ENCODE measurements at regions not wholly inside any gene's neighbourhood (a gene's known extent, or its start where the extent isn't known, plus 50 kb on each side); places are given as distances from the start of the nearest gene placed in this dataset.

DNA sequence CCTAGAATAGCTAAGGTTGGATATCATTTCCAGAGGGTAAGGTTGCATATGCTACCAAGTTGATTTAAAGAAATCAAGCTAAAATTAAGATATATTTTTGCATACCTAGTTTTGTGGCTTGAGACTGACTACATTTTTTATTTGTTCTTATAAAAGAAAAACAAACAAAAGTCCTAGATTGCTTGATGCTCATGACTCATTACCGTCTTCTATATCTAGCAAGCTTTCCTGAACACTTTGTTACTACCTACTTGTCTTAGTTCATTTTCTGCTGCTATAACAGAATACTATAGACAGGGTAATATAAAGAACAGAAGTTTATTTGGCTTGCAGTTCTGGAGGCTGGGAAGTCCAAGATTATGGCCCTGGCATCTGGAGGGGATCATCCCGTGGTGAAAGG, 152.1 kb upstream of the THRB start:
- Histone ChIP-seq H3K4me2 (no peak overlapping the region), H3K4me3 (IDR thresholded peaks at IDR 0.05; ENCODE audit: insufficient read depth, low read depth, low read length) (no peak overlapping the region), H2AFZ (ENCODE audit: low read depth) (no peak overlapping the region), H3K36me3 (ENCODE audit: insufficient read depth) (no peaks in the 10 kb centered on the region), H3K4me1 (ENCODE audit: low read depth, poor library complexity, severe bottlenecking) (no peaks in the 10 kb centered on the region), H3K27ac (no peak overlapping the region), H4K20me1 (ENCODE audit: insufficient read depth) (no peaks in the 10 kb centered on the region), H3K79me2 (ENCODE audit: insufficient read depth, low read depth) (no peaks in the 10 kb centered on the region), H3K27me3 (ENCODE audit: insufficient read depth, low read depth) (no peaks in the 10 kb centered on the region), H3K9ac (no peak overlapping the region)
- TF ChIP-seq, protein P1, sequence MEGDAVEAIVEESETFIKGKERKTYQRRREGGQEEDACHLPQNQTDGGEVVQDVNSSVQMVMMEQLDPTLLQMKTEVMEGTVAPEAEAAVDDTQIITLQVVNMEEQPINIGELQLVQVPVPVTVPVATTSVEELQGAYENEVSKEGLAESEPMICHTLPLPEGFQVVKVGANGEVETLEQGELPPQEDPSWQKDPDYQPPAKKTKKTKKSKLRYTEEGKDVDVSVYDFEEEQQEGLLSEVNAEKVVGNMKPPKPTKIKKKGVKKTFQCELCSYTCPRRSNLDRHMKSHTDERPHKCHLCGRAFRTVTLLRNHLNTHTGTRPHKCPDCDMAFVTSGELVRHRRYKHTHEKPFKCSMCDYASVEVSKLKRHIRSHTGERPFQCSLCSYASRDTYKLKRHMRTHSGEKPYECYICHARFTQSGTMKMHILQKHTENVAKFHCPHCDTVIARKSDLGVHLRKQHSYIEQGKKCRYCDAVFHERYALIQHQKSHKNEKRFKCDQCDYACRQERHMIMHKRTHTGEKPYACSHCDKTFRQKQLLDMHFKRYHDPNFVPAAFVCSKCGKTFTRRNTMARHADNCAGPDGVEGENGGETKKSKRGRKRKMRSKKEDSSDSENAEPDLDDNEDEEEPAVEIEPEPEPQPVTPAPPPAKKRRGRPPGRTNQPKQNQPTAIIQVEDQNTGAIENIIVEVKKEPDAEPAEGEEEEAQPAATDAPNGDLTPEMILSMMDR (conservative IDR thresholded peaks at IDR 0.05; ENCODE audit: low read depth, low read length), result no peak

DNA sequence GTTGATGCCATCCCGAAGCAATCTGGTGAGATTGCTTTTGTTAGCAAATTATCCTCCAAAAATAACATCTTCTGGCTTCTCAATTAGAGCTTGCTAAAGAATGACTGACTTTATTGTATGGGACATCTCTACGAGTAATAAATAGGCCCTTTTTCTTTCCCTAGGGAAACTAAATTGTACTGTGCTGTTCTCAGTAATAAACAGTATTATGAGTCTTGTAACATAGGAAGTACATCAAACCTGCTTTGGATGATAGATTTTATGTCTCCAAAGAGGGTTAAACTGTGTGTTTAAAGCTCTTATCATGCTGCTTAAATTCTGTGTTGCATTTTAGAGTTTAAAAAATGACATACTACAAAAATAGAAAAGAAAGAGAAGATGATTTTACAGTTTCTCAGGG, 153.4 kb upstream of the THRB start:
- Histone ChIP-seq H3K79me2 (ENCODE audit: insufficient read depth, low read depth) (no peaks in the 10 kb centered on the region), H4K20me1 (ENCODE audit: insufficient read depth) (no peaks in the 10 kb centered on the region)

DNA sequence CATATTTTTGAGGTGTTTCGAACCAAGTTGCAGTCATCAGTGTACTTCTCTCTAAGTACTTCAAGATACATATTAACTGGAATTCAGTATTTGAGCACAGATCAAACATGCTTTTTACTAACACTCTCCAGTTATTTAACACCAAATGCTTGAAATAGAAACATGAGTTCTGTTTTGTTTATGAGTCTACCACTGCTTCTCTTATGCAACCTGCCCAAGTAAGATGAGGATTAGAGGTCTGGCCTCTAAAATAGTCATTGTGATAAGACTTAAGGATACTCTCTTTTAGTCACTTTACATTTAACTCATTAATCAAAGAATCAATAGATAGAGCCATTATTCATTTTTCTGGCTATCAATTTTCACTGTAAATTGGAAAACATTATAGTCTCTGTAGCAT, 156.2 kb upstream of the THRB start:
- no peaks in the 10 kb centered on the region for H3K4me1 ChIP-seq (ENCODE audit: low read depth, poor library complexity, severe bottlenecking)
- H3K4me2 ChIP-seq, result no peak overlapping the region
- no peaks in the 10 kb centered on the region for H4K20me1 ChIP-seq (ENCODE audit: insufficient read depth)
- no peak overlapping the region for H3K4me3 ChIP-seq (IDR thresholded peaks at IDR 0.05; ENCODE audit: insufficient read depth, low read depth, low read length)
- no peak overlapping the region for H3K9ac ChIP-seq
- TF ChIP-seq, protein P1 (conservative IDR thresholded peaks at IDR 0.05; ENCODE audit: low read depth, low read length), result no peak
- no peaks in the 10 kb centered on the region for H3K27me3 ChIP-seq (ENCODE audit: insufficient read depth, low read depth)
- H3K79me2 ChIP-seq (ENCODE audit: insufficient read depth, low read depth), result no peaks in the 10 kb centered on the region
- H3K27ac ChIP-seq, result no peak overlapping the region
- H2AFZ ChIP-seq (ENCODE audit: low read depth), result no peak overlapping the region
- no peaks in the 10 kb centered on the region for H3K36me3 ChIP-seq (ENCODE audit: insufficient read depth)

More for the DNA sequence above, 153.4 kb upstream of the THRB start:
- Histone ChIP-seq H2AFZ (ENCODE audit: low read depth) (no peak overlapping the region), H3K27me3 (ENCODE audit: insufficient read depth, low read depth) (no peaks in the 10 kb centered on the region), H3K9ac (no peak overlapping the region), H3K4me1 (ENCODE audit: low read depth, poor library complexity, severe bottlenecking) (no peaks in the 10 kb centered on the region), H3K36me3 (ENCODE audit: insufficient read depth) (no peaks in the 10 kb centered on the region), H3K4me3 (IDR thresholded peaks at IDR 0.05; ENCODE audit: insufficient read depth, low read depth, low read length) (no peak overlapping the region), H3K27ac (no peak overlapping the region), H3K4me2 (no peak overlapping the region)
- TF ChIP-seq, protein P1 (conservative IDR thresholded peaks at IDR 0.05; ENCODE audit: low read depth, low read length), result no peak

DNA sequence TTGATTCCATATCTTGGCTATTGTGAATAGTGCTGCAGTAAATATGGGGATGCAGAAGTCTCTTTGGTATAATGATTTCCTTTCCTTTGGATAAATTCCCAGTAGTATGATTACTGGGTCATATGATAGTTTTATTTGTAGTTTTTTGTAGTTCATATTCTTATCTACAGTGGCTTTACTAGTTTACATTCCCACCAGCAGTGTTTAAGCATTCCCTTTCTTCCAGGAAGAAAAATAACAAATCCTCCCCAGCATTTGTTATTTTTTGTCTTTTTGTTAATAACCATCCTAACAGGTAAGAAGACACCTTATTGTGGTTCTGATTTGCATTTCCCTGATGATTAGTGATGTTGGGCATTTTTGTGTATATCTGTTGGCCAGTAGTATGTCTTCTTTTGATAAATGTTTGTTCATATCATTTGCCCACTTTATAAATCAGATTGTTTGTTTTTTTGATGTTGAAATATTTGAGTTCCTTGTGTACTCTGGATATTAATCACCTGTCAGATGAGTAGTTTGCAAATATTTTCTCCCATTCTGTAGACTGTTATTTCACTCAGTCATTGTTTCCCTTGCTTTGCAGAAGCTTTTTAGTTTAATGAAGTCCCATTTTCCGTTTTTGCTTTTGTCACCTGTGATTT, 163.3 kb upstream of the THRB start:
- no peaks in the 10 kb centered on the region for H3K79me2 ChIP-seq (ENCODE audit: insufficient read depth, low read depth)
- H3K27ac ChIP-seq, result no peak overlapping the region
- TF ChIP-seq, protein P1 (conservative IDR thresholded peaks at IDR 0.05; ENCODE audit: low read depth, low read length), result no peak
- H3K9ac ChIP-seq, result no peak overlapping the region
- no peaks in the 10 kb centered on the region for H3K27me3 ChIP-seq (ENCODE audit: insufficient read depth, low read depth)
- H3K4me1 ChIP-seq (ENCODE audit: low read depth, poor library complexity, severe bottlenecking), result no peaks in the 10 kb centered on the region
- no peaks in the 10 kb centered on the region for H4K20me1 ChIP-seq (ENCODE audit: insufficient read depth)
- no peak overlapping the region for H3K4me2 ChIP-seq
- no peak overlapping the region for H3K4me3 ChIP-seq (IDR thresholded peaks at IDR 0.05; ENCODE audit: insufficient read depth, low read depth, low read length)
- H2AFZ ChIP-seq (ENCODE audit: low read depth), result no peak overlapping the region
- H3K36me3 ChIP-seq (ENCODE audit: insufficient read depth), result no peaks in the 10 kb centered on the region

Data from KMS-11 (cell line).